ENCODE measurements at regions not wholly inside any gene's neighbourhood (a gene's known extent, or its start where the extent isn't known, plus 50 kb on each side); places are given as distances from the start of the nearest gene placed in this dataset.

DNA sequence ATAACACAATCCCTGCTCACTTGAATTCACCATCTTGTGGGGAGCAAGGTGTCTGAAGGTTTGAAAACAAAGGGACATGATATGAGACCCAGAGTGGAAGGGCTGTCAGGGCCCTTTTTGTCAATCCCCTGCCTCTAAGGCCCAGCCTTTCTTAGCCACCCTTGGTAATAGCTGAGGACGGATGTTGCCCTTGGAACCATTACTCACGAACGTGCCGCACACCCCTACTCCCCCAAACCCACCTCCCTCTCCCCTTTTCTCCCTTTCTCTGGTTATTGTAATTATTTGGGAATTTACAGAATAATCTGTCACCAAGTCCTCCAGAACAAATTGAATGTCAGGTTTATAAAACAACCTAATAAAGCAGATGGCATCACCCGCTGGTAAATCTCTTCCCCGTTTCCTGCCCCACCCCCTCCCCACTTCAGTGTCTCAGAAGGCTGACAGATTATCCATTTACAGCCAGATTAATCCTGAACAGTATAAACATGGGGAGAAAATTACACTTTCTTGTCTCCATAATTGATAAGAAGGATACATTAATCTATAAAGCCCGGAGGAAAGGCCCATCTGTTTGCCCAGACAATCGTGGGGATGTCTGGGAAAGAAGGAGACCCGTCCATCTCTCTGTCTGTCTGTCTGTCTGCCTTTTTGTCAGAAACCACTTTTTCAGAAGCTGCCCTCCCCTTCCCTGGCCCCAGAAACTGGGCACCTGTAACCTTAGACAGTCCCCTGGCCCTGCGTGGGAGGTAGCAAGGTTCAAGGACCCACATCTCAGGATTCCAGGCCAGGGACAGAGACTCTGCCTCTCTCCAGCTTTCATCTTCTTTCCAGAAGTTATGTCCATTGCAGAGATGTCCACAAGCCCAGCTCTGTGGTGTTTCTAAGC lies 60.6 kb upstream of the CD34 start:
- TF ChIP-seq EZH2 (IDR thresholded peaks at IDR 0.05) (no peak), EZH2phosphoT487 (IDR thresholded peaks at IDR 0.05; ENCODE audit: borderline replicate concordance) (no peak), POLR2A (IDR thresholded peaks at IDR 0.05; ENCODE audit: borderline replicate concordance, extremely low read depth, insufficient read depth, insufficient read length) (no peak), CBX3 (IDR thresholded peaks at IDR 0.05; ENCODE audit: low read depth) (no peak), SP1 (IDR thresholded peaks at IDR 0.05; ENCODE audit: low read depth) (no peak), RAD21 (IDR thresholded peaks at IDR 0.05; ENCODE audit: low read depth) (no peak), ZFX (IDR thresholded peaks at IDR 0.05) (no peak), YY1 (IDR thresholded peaks at IDR 0.05; ENCODE audit: extremely low read depth, insufficient replicate concordance, low read depth, low read length) (no peak), FOSL1 (IDR thresholded peaks at IDR 0.05; ENCODE audit: low read depth) (no peak)
- TF ChIP-seq, protein P1, sequence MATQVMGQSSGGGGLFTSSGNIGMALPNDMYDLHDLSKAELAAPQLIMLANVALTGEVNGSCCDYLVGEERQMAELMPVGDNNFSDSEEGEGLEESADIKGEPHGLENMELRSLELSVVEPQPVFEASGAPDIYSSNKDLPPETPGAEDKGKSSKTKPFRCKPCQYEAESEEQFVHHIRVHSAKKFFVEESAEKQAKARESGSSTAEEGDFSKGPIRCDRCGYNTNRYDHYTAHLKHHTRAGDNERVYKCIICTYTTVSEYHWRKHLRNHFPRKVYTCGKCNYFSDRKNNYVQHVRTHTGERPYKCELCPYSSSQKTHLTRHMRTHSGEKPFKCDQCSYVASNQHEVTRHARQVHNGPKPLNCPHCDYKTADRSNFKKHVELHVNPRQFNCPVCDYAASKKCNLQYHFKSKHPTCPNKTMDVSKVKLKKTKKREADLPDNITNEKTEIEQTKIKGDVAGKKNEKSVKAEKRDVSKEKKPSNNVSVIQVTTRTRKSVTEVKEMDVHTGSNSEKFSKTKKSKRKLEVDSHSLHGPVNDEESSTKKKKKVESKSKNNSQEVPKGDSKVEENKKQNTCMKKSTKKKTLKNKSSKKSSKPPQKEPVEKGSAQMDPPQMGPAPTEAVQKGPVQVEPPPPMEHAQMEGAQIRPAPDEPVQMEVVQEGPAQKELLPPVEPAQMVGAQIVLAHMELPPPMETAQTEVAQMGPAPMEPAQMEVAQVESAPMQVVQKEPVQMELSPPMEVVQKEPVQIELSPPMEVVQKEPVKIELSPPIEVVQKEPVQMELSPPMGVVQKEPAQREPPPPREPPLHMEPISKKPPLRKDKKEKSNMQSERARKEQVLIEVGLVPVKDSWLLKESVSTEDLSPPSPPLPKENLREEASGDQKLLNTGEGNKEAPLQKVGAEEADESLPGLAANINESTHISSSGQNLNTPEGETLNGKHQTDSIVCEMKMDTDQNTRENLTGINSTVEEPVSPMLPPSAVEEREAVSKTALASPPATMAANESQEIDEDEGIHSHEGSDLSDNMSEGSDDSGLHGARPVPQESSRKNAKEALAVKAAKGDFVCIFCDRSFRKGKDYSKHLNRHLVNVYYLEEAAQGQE (IDR thresholded peaks at IDR 0.05; ENCODE audit: low read depth): no peak
- TF ChIP-seq, protein P2, sequence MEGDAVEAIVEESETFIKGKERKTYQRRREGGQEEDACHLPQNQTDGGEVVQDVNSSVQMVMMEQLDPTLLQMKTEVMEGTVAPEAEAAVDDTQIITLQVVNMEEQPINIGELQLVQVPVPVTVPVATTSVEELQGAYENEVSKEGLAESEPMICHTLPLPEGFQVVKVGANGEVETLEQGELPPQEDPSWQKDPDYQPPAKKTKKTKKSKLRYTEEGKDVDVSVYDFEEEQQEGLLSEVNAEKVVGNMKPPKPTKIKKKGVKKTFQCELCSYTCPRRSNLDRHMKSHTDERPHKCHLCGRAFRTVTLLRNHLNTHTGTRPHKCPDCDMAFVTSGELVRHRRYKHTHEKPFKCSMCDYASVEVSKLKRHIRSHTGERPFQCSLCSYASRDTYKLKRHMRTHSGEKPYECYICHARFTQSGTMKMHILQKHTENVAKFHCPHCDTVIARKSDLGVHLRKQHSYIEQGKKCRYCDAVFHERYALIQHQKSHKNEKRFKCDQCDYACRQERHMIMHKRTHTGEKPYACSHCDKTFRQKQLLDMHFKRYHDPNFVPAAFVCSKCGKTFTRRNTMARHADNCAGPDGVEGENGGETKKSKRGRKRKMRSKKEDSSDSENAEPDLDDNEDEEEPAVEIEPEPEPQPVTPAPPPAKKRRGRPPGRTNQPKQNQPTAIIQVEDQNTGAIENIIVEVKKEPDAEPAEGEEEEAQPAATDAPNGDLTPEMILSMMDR (IDR thresholded peaks at IDR 0.05 in 2 of 3, conservative IDR thresholded peaks at IDR 0.05 in 1 of 3; ENCODE audit: borderline replicate concordance in 1 of 3, insufficient read depth in 1 of 3, low read depth in 2 of 3, low read length in 2 of 3): no peak
- TF ChIP-seq, protein P3, sequence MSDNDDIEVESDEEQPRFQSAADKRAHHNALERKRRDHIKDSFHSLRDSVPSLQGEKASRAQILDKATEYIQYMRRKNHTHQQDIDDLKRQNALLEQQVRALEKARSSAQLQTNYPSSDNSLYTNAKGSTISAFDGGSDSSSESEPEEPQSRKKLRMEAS (IDR thresholded peaks at IDR 0.05): no peak

All from HCT116 (cell line).